Stimulated activated CD4-positive, alpha-beta T cell treated with anti-CD3 and anti-CD28 coated beads, TNF-alpha, amount 100 ng/mL, for 24 hours (primary cell): ENCODE measurements at regions not wholly inside any gene's neighbourhood (a gene's known extent, or its start where the extent isn't known, plus 50 kb on each side); places are given as distances from the start of the nearest gene placed in this dataset.
"Not testable (repeated sequence)": the region's sequence is repeated elsewhere in the genome, so short reads cannot be mapped to it uniquely, and the experiment has no call there.

Source experiments
- DNase-seq, 3 experiments: peaks; one replicate each; pipeline ENCODE4 v3.0.0-alpha.2; 2020; ENCODE audit warnings: low read depth in 3 of 3

- DNase-seq: not testable (repeated sequence)
These were observed 389.2 kb downstream of the SRGAP2C start for GRCh38 chr1:121573881-121574504.

- not testable (repeated sequence) for DNase-seq
These were observed 389.7 kb downstream of the SRGAP2C start for GRCh38 chr1:121574505-121574899.

DNA sequence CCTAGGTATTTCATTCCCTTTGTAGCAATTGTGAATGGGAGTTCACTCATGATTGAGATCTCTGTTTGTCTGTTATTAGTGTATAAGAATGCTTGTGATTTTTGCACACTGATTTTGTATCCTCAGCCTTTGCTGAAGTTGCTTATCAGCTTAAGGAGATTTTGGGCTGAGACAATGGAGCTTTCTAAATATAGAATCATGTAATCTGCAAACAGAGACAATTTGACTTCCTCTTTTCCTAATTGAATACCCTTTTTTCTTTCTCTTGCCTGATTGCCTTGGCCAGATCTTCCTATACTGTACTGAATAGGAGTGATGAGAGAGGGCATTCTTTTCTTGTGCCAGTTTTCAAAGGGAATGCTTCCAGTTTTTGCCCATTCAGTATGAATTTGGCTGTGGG, 398.1 kb downstream of the SRGAP2C start:
- DNase-seq: not testable (repeated sequence)

- DNase-seq: no peak
These were observed 401.8 kb downstream of the SRGAP2C start for GRCh38 chr1:121586369-121587229.

GRCh38 chr1:121587230-121587569, 402.4 kb downstream of the SRGAP2C start:
- DNase-seq: no peak

DNA sequence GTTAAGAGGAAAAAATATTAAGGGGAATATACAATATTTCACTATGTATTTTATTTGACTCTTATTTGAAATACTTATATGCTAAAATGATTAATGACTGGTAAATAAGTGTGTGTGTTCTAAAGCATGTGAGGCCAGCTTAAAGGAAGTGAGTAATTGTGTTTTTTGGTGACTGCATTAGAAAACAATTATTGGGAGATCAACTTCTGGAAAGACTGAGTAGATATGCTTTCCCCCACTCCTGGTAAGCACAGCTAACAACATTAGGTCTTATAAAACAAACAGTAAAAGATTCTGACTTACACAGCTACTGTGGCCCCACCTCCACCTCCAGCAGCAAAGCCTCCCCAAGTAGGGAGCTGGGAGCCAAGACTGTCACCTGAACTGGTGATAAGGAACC, 403.0 kb downstream of the SRGAP2C start:
- no peak for DNase-seq

DNA sequence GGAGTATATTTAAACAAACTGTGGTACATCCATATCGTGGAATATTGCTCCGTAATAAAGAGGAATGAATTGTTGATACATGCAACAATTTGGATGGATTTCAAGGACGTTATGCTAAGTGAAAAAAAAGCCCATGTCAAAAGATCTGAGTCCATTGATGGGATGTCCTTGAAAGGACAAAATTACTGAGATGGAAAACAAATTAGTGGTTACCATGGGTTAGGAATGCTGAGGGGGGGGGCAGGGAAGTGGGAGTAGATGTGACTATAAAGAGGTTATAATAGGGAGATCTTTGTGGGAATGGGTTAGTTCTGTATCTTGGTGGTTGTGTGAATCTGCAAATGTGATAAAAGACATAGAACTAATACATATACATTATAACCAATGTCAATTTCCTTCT, 409.3 kb downstream of the SRGAP2C start:
- DNase-seq: no peak

DNA sequence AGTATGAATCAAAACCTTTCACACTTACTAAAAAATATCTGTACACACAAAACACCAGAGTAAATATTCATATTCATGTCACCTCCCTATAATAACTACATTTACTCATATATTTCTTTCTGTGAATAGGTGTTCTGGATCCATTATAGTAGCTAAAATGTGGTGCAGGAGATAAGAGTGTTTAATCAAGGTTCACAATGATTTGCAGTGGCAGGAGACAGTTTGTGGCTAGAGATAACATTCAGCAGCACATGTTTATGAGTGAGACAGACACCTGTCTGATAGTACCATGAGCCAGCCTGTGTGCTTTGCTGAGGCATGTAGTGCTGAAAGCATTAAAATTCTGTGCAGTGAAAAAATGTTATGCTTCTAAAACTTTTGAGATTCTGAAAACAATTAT, 410.3 kb downstream of the SRGAP2C start:
- no peak for DNase-seq

DNA sequence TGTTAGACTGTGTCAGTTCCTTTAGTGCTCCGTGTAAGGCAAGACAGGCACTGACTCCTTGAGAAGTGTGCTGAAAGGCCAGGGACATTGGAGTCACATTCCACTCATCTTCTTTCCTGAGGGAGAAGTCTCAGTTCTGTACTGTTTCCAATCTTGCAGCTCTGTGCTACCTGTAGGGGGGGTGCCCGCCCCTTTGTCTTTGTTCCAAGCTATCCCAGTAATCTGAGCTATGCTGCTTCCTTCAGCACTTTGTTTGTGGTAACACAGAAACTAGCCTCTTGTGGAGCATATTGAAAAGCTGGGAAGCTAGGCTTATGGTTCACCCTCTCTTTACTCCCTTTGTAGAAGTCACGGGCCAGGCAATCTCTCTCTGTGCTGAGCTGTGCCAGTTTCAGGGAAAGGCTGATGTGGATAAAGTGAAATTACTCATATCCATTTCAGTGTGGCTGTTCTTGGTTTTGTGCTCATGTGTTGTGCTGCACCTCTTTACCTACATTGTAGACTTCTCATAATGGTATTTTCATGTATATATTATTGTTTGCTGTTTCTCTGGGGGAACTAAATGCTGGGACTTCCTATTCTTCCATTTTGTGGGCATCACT, 420.2 kb downstream of the SRGAP2C start:
- not testable (repeated sequence) for DNase-seq

GRCh38 chr1:121607499-121607898, 422.7 kb downstream of the SRGAP2C start:
- DNase-seq: not testable (repeated sequence)
